Transverse colon (tissue), 4 donors: ENCODE measurements at regions not wholly inside any gene's neighbourhood (a gene's known extent, or its start where the extent isn't known, plus 50 kb on each side); places are given as distances from the start of the nearest gene placed in this dataset.

Source experiments
- DNase-seq: peaks from one replicate; pipeline ENCODE4 v3.0.0-alpha.2; 2019
- H3K27ac ChIP-seq, 4 donors: fragments of 200-600 bp; sonication (generic); 2 replicates each; pipeline ENCODE4 v1.5.1; 2016 to 2018; ENCODE audit warnings: inconsistent platforms in 4 of 4
- H3K27me3 ChIP-seq: fragments of 200-600 bp; sonication (generic); 2 replicates; pipeline ENCODE4 v1.5.1; 2017; ENCODE audit warnings: inconsistent platforms
- H3K36me3 ChIP-seq, 4 donors: fragments of 200-600 bp; sonication (generic); 2 replicates each; pipeline ENCODE4 v1.5.1; 2017 to 2019; ENCODE audit warnings: inconsistent platforms in 4 of 4
- H3K4me1 ChIP-seq, 4 donors: fragments of 200-600 bp; sonication (generic); 2 replicates each; pipeline ENCODE4 v1.5.1; 2017 to 2020; ENCODE audit warnings: inconsistent platforms in 4 of 4
- H3K4me3 ChIP-seq, 4 donors: fragments of 200-600 bp; sonication (generic); 1 replicate in 1 of 4; 2 replicates in 3 of 4; pipeline versions ENCODE4 v1.5.1 to v1.6.1; 2017 to 2019; ENCODE audit warnings: inconsistent platforms in 4 of 4
- H3K9me3 ChIP-seq, 2 donors: fragments of 200-600 bp; sonication (generic); 2 replicates each; pipeline ENCODE4 v1.5.1; 2017 to 2019; ENCODE audit warnings: inconsistent platforms in 2 of 2
- CTCF ChIP-seq, 5 experiments: fragments of 200-600 bp in 3 of 5; fragments of 450-650 bp in 2 of 5; sonication (generic) in 3 of 5; IDR thresholded peaks; 1 replicate in 2 of 5; 2 replicates in 3 of 5; pipeline ENCODE4 v1.5.1; 2016 to 2017; ENCODE audit warnings: antibody characterized with exemption in 5 of 5, inconsistent platforms in 3 of 5, mild to moderate bottlenecking in 2 of 5, moderate library complexity in 1 of 5
- EP300 ChIP-seq: sonication (generic); formaldehyde crosslinking; IDR thresholded peaks from one replicate; pipeline ENCODE4 v1.6.1; 2017; ENCODE audit warnings: antibody characterized with exemption, low read depth
- POLR2A ChIP-seq: fragments of 450-650 bp; IDR thresholded peaks from one replicate; pipeline ENCODE4 v1.6.1; 2016; ENCODE audit warnings: antibody characterized with exemption, mild to moderate bottlenecking, moderate library complexity
- POLR2AphosphoS5 ChIP-seq, 3 donors: sonication (generic); formaldehyde crosslinking; IDR thresholded peaks; one replicate each; pipeline ENCODE4 v1.6.1; 2016; ENCODE audit warnings: antibody characterized with exemption in 3 of 3
- WGBS, 2 donors: methylation state at CpG; one replicate each; pipeline ENCODE4 v1.1.5; 2018; ENCODE audit warnings: low coverage in 1 of 2; 5-methylcytosine and 5-hydroxymethylcytosine counted together
- in situ Hi-C, 4 donors: fragments of 200-750 bp; cut with MboI; loops; one replicate each; pipeline versions ENCODE4 v1.15.0 to v1.15.1; 2017; ENCODE audit warnings: low sequenced_read_pairs in 3 of 4, low pct_ligation_motif_present in 1 of 4, low pct_unique_long_range_greater_than_20kb in 1 of 4
- intact Hi-C: fragments of 100-400 bp; cut with DNase I; formaldehyde crosslinking; loops from one replicate; pipeline ENCODE4 v1.15.1; 2023; ENCODE audit warnings: low total_unique reads

GRCh38 chr4:74523096-74523495 is 78.2 kb downstream of the AREG start:
- in situ Hi-C loops: no loop called here
- H3K4me1 ChIP-seq: no peaks in the 10 kb centered on the region
- 42 to 100% methylated on average over 1 of the region's 1 CpG for WGBS, 2 donors

GRCh38 chr4:74524985-74525384 is 80.0 kb downstream of the AREG start:
- Histone ChIP-seq H3K27me3 (no peaks in the 10 kb centered on the region), H3K9me3 (no peaks in the 10 kb centered on the region), H3K4me3 (no peak overlapping the region), H3K36me3 (no peaks in the 10 kb centered on the region), H3K27ac (no peak overlapping the region), H3K4me1 (peaks cover 0 to 10% (median 0%) of the 10 kb centered on the region in 4 donors)
- in situ Hi-C loops (no loop called here), intact Hi-C loops (no loop called here)
- DNase-seq: no peak
- no peak for TF ChIP-seq POLR2AphosphoS5 (IDR thresholded peaks at IDR 0.05)
- TF ChIP-seq EP300: no peak
- no peak for TF ChIP-seq POLR2A
- no peak for TF ChIP-seq CTCF (IDR thresholded peaks at IDR 0.05)

More at GRCh38 chr4:74523096-74523495, 78.2 kb downstream of the AREG start:
- no peak overlapping the region for H3K4me3 ChIP-seq
- no peaks in the 10 kb centered on the region for H3K27me3 ChIP-seq
- no peak overlapping the region for H3K27ac ChIP-seq
- no peaks in the 10 kb centered on the region for H3K36me3 ChIP-seq
- no peak for DNase-seq
- intact Hi-C loops: no loop called here
- H3K9me3 ChIP-seq: no peaks in the 10 kb centered on the region
- TF ChIP-seq POLR2AphosphoS5 (IDR thresholded peaks at IDR 0.05): no peak
- TF ChIP-seq CTCF (IDR thresholded peaks at IDR 0.05): no peak
- no peak for TF ChIP-seq POLR2A
- TF ChIP-seq EP300: no peak

GRCh38 chr4:74527049-74527448 is 82.1 kb downstream of the AREG start:
- Histone ChIP-seq H3K27ac (no peak overlapping the region), H3K9me3 (no peaks in the 10 kb centered on the region), H3K27me3 (no peaks in the 10 kb centered on the region), H3K4me1 (peaks cover 0 to 15% (median 0%) of the 10 kb centered on the region in 4 donors), H3K4me3 (no peak overlapping the region), H3K36me3 (no peaks in the 10 kb centered on the region)
- no peak for TF ChIP-seq POLR2AphosphoS5 (IDR thresholded peaks at IDR 0.05)
- TF ChIP-seq POLR2A: no peak
- TF ChIP-seq EP300: no peak
- in situ Hi-C loops (no loop called here), intact Hi-C loops (no loop called here)
- DNase-seq: no peak
- 67 to 89% methylated on average over 1 of the region's 1 CpG for WGBS, 2 donors

GRCh38 chr4:74528178-74528577 is 83.2 kb downstream of the AREG start:
- H3K4me3 ChIP-seq: no peak overlapping the region
- no peak for DNase-seq
- H3K4me1 ChIP-seq: peaks cover 0 to 15% (median 0%) of the 10 kb centered on the region in 4 donors
- intact Hi-C loops (no loop called here), in situ Hi-C loops (no loop called here)
- 90 to 100% methylated on average over 1 of the region's 1 CpG for WGBS, 2 donors
- TF ChIP-seq CTCF (IDR thresholded peaks at IDR 0.05) (no peak), POLR2AphosphoS5 (IDR thresholded peaks at IDR 0.05) (no peak), EP300 (no peak), POLR2A (no peak)
- H3K36me3 ChIP-seq: no peaks in the 10 kb centered on the region
- no peaks in the 10 kb centered on the region for H3K9me3 ChIP-seq
- H3K27ac ChIP-seq: no peak overlapping the region
- no peaks in the 10 kb centered on the region for H3K27me3 ChIP-seq
